OCI-LY3 (cell line): ENCODE measurements at regions not wholly inside any gene's neighbourhood (a gene's known extent, or its start where the extent isn't known, plus 50 kb on each side); places are given as distances from the start of the nearest gene placed in this dataset.

ENCODE experiments used
- H2AFZ ChIP-seq: fragments of 200-600, 300-600 bp; shearing (Covaris generic); 2 replicates; pipeline ENCODE4 v1.6.0; 2014; ENCODE audit warnings: antibody characterized with exemption, low read depth, low read length
- H3K27ac ChIP-seq: fragments of 200-600, 300-600 bp; sonication (generic); 2 replicates; pipeline ENCODE4 v1.5.1; 2014; ENCODE audit warnings: mild to moderate bottlenecking, low read length, moderate library complexity, mixed read lengths
- H3K27me3 ChIP-seq: fragments of 200-600, 300-600 bp; sonication (generic); 2 replicates; pipeline ENCODE4 v1.6.1; 2014; ENCODE audit warnings: low read depth, low read length, mixed read lengths
- H3K36me3 ChIP-seq: fragments of 200-600, 300-600 bp; sonication (generic); replicated peaks from 2 replicates; pipeline ENCODE3; 2014; ENCODE audit warnings: low read depth, low read length, mixed read lengths
- H3K4me1 ChIP-seq: fragments of 300-600, 200-600 bp; sonication (generic); 2 replicates; pipeline ENCODE4 v1.6.1; 2014; ENCODE audit warnings: low read length, mixed read lengths
- H3K4me2 ChIP-seq: fragments of 200-600, 300-600 bp; sonication (generic); 2 replicates; pipeline ENCODE4 v1.6.1; 2014; ENCODE audit warnings: low read length, mixed read lengths
- H3K4me3 ChIP-seq: fragments of 300-600, 200-600 bp; sonication (generic); 2 replicates; pipeline ENCODE4 v1.5.1; 2014; ENCODE audit warnings: antibody characterized with exemption, mild to moderate bottlenecking, low read length, moderate library complexity
- H3K79me2 ChIP-seq: fragments of 300-600, 200-600 bp; shearing (Covaris generic); 2 replicates; pipeline ENCODE4 v1.6.1; 2014; ENCODE audit warnings: mild to moderate bottlenecking, low read length, mixed read lengths
- H3K9ac ChIP-seq: fragments of 300-600, 200-600 bp; shearing (Covaris generic); 2 replicates; pipeline ENCODE4 v1.6.0; 2014; ENCODE audit warnings: mild to moderate bottlenecking, low read length, moderate library complexity
- H3K9me3 ChIP-seq: fragments of 200-600, 300-600 bp; shearing (Covaris generic); 2 replicates; pipeline ENCODE4 v1.6.1; 2014; ENCODE audit warnings: low read length, mixed read lengths; ENCODE audit not compliant: insufficient read depth
- H4K20me1 ChIP-seq: fragments of 200-600, 300-600 bp; sonication (generic); 2 replicates; pipeline ENCODE4 v1.6.1; 2016; ENCODE audit warnings: low read length, mixed read lengths; ENCODE audit not compliant: insufficient read depth
- CTCF ChIP-seq: fragments of 200-600, 300-600 bp; sonication (generic); IDR thresholded peaks from 2 replicates; pipeline ENCODE4 v1.5.1; 2014; ENCODE audit warnings: antibody characterized with exemption, low read length, low read depth
- EZH2phosphoT487 ChIP-seq: fragments of 200-600 bp; shearing (Covaris generic); IDR thresholded peaks from 2 replicates; pipeline ENCODE4 v1.6.1; 2018; ENCODE audit warnings: antibody characterized with exemption, mixed run types, low read depth

- Histone ChIP-seq H3K27ac (no peak overlapping the region), H3K9ac (no peak overlapping the region)
Observed at GRCh38 chr5:123795688-123796087, 283.7 kb downstream of the CSNK1G3 start.

GRCh38 chr5:123790226-123790625 is 278.2 kb downstream of the CSNK1G3 start:
- H2AFZ ChIP-seq: no peak overlapping the region
- no peaks in the 10 kb centered on the region for H3K36me3 ChIP-seq
- H3K9ac ChIP-seq: no peak overlapping the region
- H4K20me1 ChIP-seq: no peaks in the 10 kb centered on the region
- H3K9me3 ChIP-seq: no peaks in the 10 kb centered on the region
- H3K4me3 ChIP-seq: no peak overlapping the region
- no peak overlapping the region for H3K27ac ChIP-seq
- H3K4me2 ChIP-seq: no peak overlapping the region
- no peaks in the 10 kb centered on the region for H3K79me2 ChIP-seq
- TF ChIP-seq EZH2phosphoT487 (no peak), CTCF (no peak)
- H3K4me1 ChIP-seq: no peaks in the 10 kb centered on the region
- no peaks in the 10 kb centered on the region for H3K27me3 ChIP-seq

More at GRCh38 chr5:123795688-123796087, 283.7 kb downstream of the CSNK1G3 start:
- TF ChIP-seq CTCF (no peak), EZH2phosphoT487 (no peak)
- no peak overlapping the region for H2AFZ ChIP-seq
- H3K4me2 ChIP-seq: no peak overlapping the region
- no peaks in the 10 kb centered on the region for H3K27me3 ChIP-seq
- H3K79me2 ChIP-seq: no peaks in the 10 kb centered on the region
- no peak overlapping the region for H3K4me3 ChIP-seq
- H3K9me3 ChIP-seq: no peaks in the 10 kb centered on the region
- no peaks in the 10 kb centered on the region for H3K36me3 ChIP-seq
- no peaks in the 10 kb centered on the region for H3K4me1 ChIP-seq
- no peaks in the 10 kb centered on the region for H4K20me1 ChIP-seq

- H3K36me3 ChIP-seq: no peaks in the 10 kb centered on the region
- TF ChIP-seq EZH2phosphoT487 (no peak), CTCF (no peak)
- H3K4me1 ChIP-seq: no peaks in the 10 kb centered on the region
- H3K9ac ChIP-seq: no peak overlapping the region
- no peaks in the 10 kb centered on the region for H3K27me3 ChIP-seq
- no peak overlapping the region for H3K27ac ChIP-seq
- no peak overlapping the region for H3K4me3 ChIP-seq
- H3K79me2 ChIP-seq: no peaks in the 10 kb centered on the region
- H3K9me3 ChIP-seq: no peaks in the 10 kb centered on the region
- H3K4me2 ChIP-seq: no peak overlapping the region
- no peaks in the 10 kb centered on the region for H4K20me1 ChIP-seq
- H2AFZ ChIP-seq: no peak overlapping the region
Observed at GRCh38 chr5:123787635-123788034, 275.7 kb downstream of the CSNK1G3 start.

GRCh38 chr5:123787136-123787535 is 275.2 kb downstream of the CSNK1G3 start:
- TF ChIP-seq EZH2phosphoT487: no peak
- TF ChIP-seq CTCF: no peak
- H3K36me3 ChIP-seq: no peaks in the 10 kb centered on the region
- no peaks in the 10 kb centered on the region for H3K9me3 ChIP-seq

More at GRCh38 chr5:123787136-123787535, 275.2 kb downstream of the CSNK1G3 start:
- no peak overlapping the region for H3K27ac ChIP-seq
- no peaks in the 10 kb centered on the region for H3K79me2 ChIP-seq
- H3K4me1 ChIP-seq: no peaks in the 10 kb centered on the region
- H4K20me1 ChIP-seq: no peaks in the 10 kb centered on the region
- H3K4me3 ChIP-seq: no peak overlapping the region
- no peak overlapping the region for H2AFZ ChIP-seq
- H3K4me2 ChIP-seq: no peak overlapping the region
- no peaks in the 10 kb centered on the region for H3K27me3 ChIP-seq
- no peak overlapping the region for H3K9ac ChIP-seq
